ENCODE measurements at regions not wholly inside any gene's neighbourhood (a gene's known extent, or its start where the extent isn't known, plus 50 kb on each side); places are given as distances from the start of the nearest gene placed in this dataset.

GRCh38 chr4:15164571-15164970 lies 162.3 kb downstream of the CPEB2 start:
- Histone ChIP-seq H3K4me3 (ENCODE audit: low read length) (no peak overlapping the region), H3K79me2 (ENCODE audit: low read length) (no peaks in the 10 kb centered on the region), H3K27ac (ENCODE audit: low read length) (no peak overlapping the region), H3K4me1 (ENCODE audit: low read length) (no peaks in the 10 kb centered on the region), H3K36me3 (replicated peaks; ENCODE audit: insufficient read depth, low read length) (no peaks in the 10 kb centered on the region), H2AFZ (ENCODE audit: low read length) (no peak overlapping the region), H3F3A (ENCODE audit: insufficient read depth, low read length) (no peaks in the 10 kb centered on the region), H3K9ac (ENCODE audit: low read length) (no peak overlapping the region), H3K4me2 (ENCODE audit: low read depth, low read length) (no peak overlapping the region), H4K20me1 (ENCODE audit: insufficient read depth, low read length) (no peaks in the 10 kb centered on the region), H3K9me2 (replicated peaks; ENCODE audit: insufficient read depth, low read length) (no peaks in the 10 kb centered on the region), H3K27me3 (replicated peaks; ENCODE audit: insufficient read depth, low read length) (no peaks in the 10 kb centered on the region), H3K9me3 (replicated peaks; ENCODE audit: insufficient read depth, low read length) (no peaks in the 10 kb centered on the region)
- no peak for TF ChIP-seq EZH2phosphoT487 (IDR thresholded peaks at IDR 0.05; ENCODE audit: low read length)
- TF ChIP-seq EZH2 (optimal IDR thresholded peaks at IDR 0.05; ENCODE audit: low read depth, low read length) = no peak
- no peak for TF ChIP-seq CTCF (IDR thresholded peaks at IDR 0.05; ENCODE audit: low read length)
- DNase-seq = no peak

GRCh38 chr4:15167743-15168142 lies 165.5 kb downstream of the CPEB2 start:
- Histone ChIP-seq H3K27me3 (replicated peaks; ENCODE audit: insufficient read depth, low read length) (no peaks in the 10 kb centered on the region), H3K4me2 (ENCODE audit: low read depth, low read length) (no peak overlapping the region), H3K9me2 (replicated peaks; ENCODE audit: insufficient read depth, low read length) (no peaks in the 10 kb centered on the region), H3F3A (ENCODE audit: insufficient read depth, low read length) (no peaks in the 10 kb centered on the region), H3K9ac (ENCODE audit: low read length) (no peak overlapping the region), H3K9me3 (replicated peaks; ENCODE audit: insufficient read depth, low read length) (no peaks in the 10 kb centered on the region), H3K4me3 (ENCODE audit: low read length) (no peak overlapping the region), H2AFZ (ENCODE audit: low read length) (no peak overlapping the region), H3K27ac (ENCODE audit: low read length) (no peak overlapping the region), H3K4me1 (ENCODE audit: low read length) (no peaks in the 10 kb centered on the region), H3K36me3 (replicated peaks; ENCODE audit: insufficient read depth, low read length) (no peaks in the 10 kb centered on the region), H4K20me1 (ENCODE audit: insufficient read depth, low read length) (no peaks in the 10 kb centered on the region), H3K79me2 (ENCODE audit: low read length) (no peaks in the 10 kb centered on the region)
- TF ChIP-seq EZH2 (optimal IDR thresholded peaks at IDR 0.05; ENCODE audit: low read depth, low read length) = no peak
- TF ChIP-seq EZH2phosphoT487 (IDR thresholded peaks at IDR 0.05; ENCODE audit: low read length) = no peak
- no peak for TF ChIP-seq CTCF (IDR thresholded peaks at IDR 0.05; ENCODE audit: low read length)
- DNase-seq = no peak

GRCh38 chr4:15168759-15169158 lies 166.5 kb downstream of the CPEB2 start:
- H3K4me1 ChIP-seq (ENCODE audit: low read length) = no peaks in the 10 kb centered on the region
- H3K9me2 ChIP-seq (replicated peaks; ENCODE audit: insufficient read depth, low read length) = no peaks in the 10 kb centered on the region
- H4K20me1 ChIP-seq (ENCODE audit: insufficient read depth, low read length) = no peaks in the 10 kb centered on the region
- TF ChIP-seq EZH2phosphoT487 (IDR thresholded peaks at IDR 0.05; ENCODE audit: low read length) (no peak), EZH2 (optimal IDR thresholded peaks at IDR 0.05; ENCODE audit: low read depth, low read length) (no peak), CTCF (IDR thresholded peaks at IDR 0.05; ENCODE audit: low read length) (no peak)
- no peak for DNase-seq
- H3K9me3 ChIP-seq (replicated peaks; ENCODE audit: insufficient read depth, low read length) = no peaks in the 10 kb centered on the region
- no peak overlapping the region for H3K4me2 ChIP-seq (ENCODE audit: low read depth, low read length)
- no peaks in the 10 kb centered on the region for H3K79me2 ChIP-seq (ENCODE audit: low read length)
- no peaks in the 10 kb centered on the region for H3F3A ChIP-seq (ENCODE audit: insufficient read depth, low read length)
- H3K36me3 ChIP-seq (replicated peaks; ENCODE audit: insufficient read depth, low read length) = no peaks in the 10 kb centered on the region
- H3K27ac ChIP-seq (ENCODE audit: low read length) = no peak overlapping the region
- H3K4me3 ChIP-seq (ENCODE audit: low read length) = no peak overlapping the region
- H3K9ac ChIP-seq (ENCODE audit: low read length) = no peak overlapping the region
- H2AFZ ChIP-seq (ENCODE audit: low read length) = no peak overlapping the region
- no peaks in the 10 kb centered on the region for H3K27me3 ChIP-seq (replicated peaks; ENCODE audit: insufficient read depth, low read length)
